ENCODE measurements at regions not wholly inside any gene's neighbourhood (a gene's known extent, or its start where the extent isn't known, plus 50 kb on each side); places are given as distances from the start of the nearest gene placed in this dataset.

- 52% methylated on average over 6 of the region's 13 CpGs; no CpG with 5 or more reads in 1 of the 2 experiments for WGBS, 2 experiments (ENCODE audit: extremely low coverage in 2 of 2, insufficient read length in 1 of 2)
- H3K79me1 ChIP-seq (ENCODE audit: low read depth in 1 of 2, low read length in 2 of 2), result no peaks in the 10 kb centered on the region
- no peak overlapping the region for H4K8ac ChIP-seq (ENCODE audit: low read depth in 2 of 2, low read length in 2 of 2)
- H3K18ac ChIP-seq (ENCODE audit: low read depth, low read length), result no peak overlapping the region
- H3K14ac ChIP-seq (replicated peaks; ENCODE audit: low read depth, low read length), result no peak overlapping the region
- no peak overlapping the region for H2BK20ac ChIP-seq (ENCODE audit: low read depth, low read length)
- H3K4me3 ChIP-seq (ENCODE audit: insufficient read depth, low read depth, low read length), result no peak overlapping the region
- no peak overlapping the region for H2AFZ ChIP-seq (replicated peaks; ENCODE audit: low read length, poor library complexity)
- no peak overlapping the region for H3K27ac ChIP-seq (ENCODE audit: insufficient read depth, low read length)
- in situ Hi-C loops (cut with MboI; ENCODE audit: low sequenced_read_pairs), result no loop called here
- H2BK15ac ChIP-seq (ENCODE audit: low read depth, low read length), result no peak overlapping the region
- no peak overlapping the region for H2BK120ac ChIP-seq (ENCODE audit: low read depth, low read length)
- BruUV-seq (replicated peaks), result no TSS peak
- ChIA-PET POLR2A (ENCODE audit: unreplicated experiment) (no interaction called here), CTCF (no interaction called here)
- no peak overlapping the region for H3K56ac ChIP-seq (ENCODE audit: extremely low read depth, insufficient read depth, low read length)
- no peak overlapping the region for H3K4ac ChIP-seq (ENCODE audit: low read depth, low read length)
- no peak overlapping the region for H2AK5ac ChIP-seq (ENCODE audit: low read depth, low read length)
- no peak overlapping the region for H3K9ac ChIP-seq (ENCODE audit: low read depth, low read length)
- no peak overlapping the region for H2BK5ac ChIP-seq (ENCODE audit: low read depth, low read length, poor library complexity, severe bottlenecking)
- no peak overlapping the region for H4K91ac ChIP-seq (ENCODE audit: insufficient read depth, low read depth, low read length)
- ATAC-seq (ENCODE audit: low read depth) (no peak), DNase-seq (no peak)
- no peaks in the 10 kb centered on the region for H4K20me1 ChIP-seq (ENCODE audit: insufficient read depth, low read length)
- no peak overlapping the region for H3K4me2 ChIP-seq (ENCODE audit: low read depth, low read length)
- dilution Hi-C loops (cut with HindIII; ENCODE audit: low sequenced_read_pairs, unreplicated experiment), result no loop called here
- no peak overlapping the region for H3K23ac ChIP-seq (ENCODE audit: low read depth, low read length)
- no peak overlapping the region for H2AK9ac ChIP-seq (replicated peaks; ENCODE audit: low read depth, low read length, poor library complexity)
- H3K4me1 ChIP-seq (ENCODE audit: control insufficient read depth, insufficient read depth, low read length), result no peaks in the 10 kb centered on the region
- H3K36me3 ChIP-seq (ENCODE audit: control insufficient read depth, insufficient read depth, low read length), result no peaks in the 10 kb centered on the region
- intact Hi-C loops (cut with micrococcal nuclease), result no loop called here
- no peaks in the 10 kb centered on the region for H3K9me3 ChIP-seq (ENCODE audit: control insufficient read depth, insufficient read depth, low read length)
- peaks cover 18% of the 10 kb centered on the region for H3K27me3 ChIP-seq (ENCODE audit: control insufficient read depth, insufficient read depth, low read length)
- H4K5ac ChIP-seq (ENCODE audit: low read depth, low read length), result no peak overlapping the region
- no peaks in the 10 kb centered on the region for H3K9me1 ChIP-seq (ENCODE audit: insufficient read depth, low read length)
- no peak for TF ChIP-seq MXI1 (IDR thresholded peaks at IDR 0.05; ENCODE audit: borderline replicate concordance, low read depth, low read length)
- no peak for TF ChIP-seq RFX5 (IDR thresholded peaks at IDR 0.05; ENCODE audit: low read depth, low read length)
- TF ChIP-seq RCOR1 (IDR thresholded peaks at IDR 0.05; ENCODE audit: insufficient replicate concordance, low read length), result no peak
- no peak for TF ChIP-seq CTCF (conservative IDR thresholded peaks at IDR 0.05; ENCODE audit: low read depth, low read length)
- no peak for TF ChIP-seq MAZ (IDR thresholded peaks at IDR 0.05; ENCODE audit: borderline replicate concordance, low read depth, low read length)
- TF ChIP-seq FOS (IDR thresholded peaks at IDR 0.05; ENCODE audit: low read depth, low read length), result no peak
- no peak for TF ChIP-seq BHLHE40 (IDR thresholded peaks at IDR 0.05; ENCODE audit: low read depth, low read length)
- TF ChIP-seq POLR2A (IDR thresholded peaks at IDR 0.05; ENCODE audit: low read depth, low read length), result no peak
- no peak for TF ChIP-seq ELK1 (IDR thresholded peaks at IDR 0.05; ENCODE audit: borderline replicate concordance, low read depth, low read length)
- no peak for TF ChIP-seq USF2 (IDR thresholded peaks at IDR 0.05; ENCODE audit: low read depth, low read length)
- no peak for TF ChIP-seq MAFK (IDR thresholded peaks at IDR 0.05; ENCODE audit: low read depth, low read length)
- no peak for TF ChIP-seq RAD21 (IDR thresholded peaks at IDR 0.05; ENCODE audit: low read length)
- TF ChIP-seq SMC3 (IDR thresholded peaks at IDR 0.05; ENCODE audit: low read depth, low read length), result no peak
- TF ChIP-seq CHD1 (IDR thresholded peaks at IDR 0.05; ENCODE audit: low read depth, low read length), result no peak
- TF ChIP-seq NFE2L2 (IDR thresholded peaks at IDR 0.05; ENCODE audit: low read depth, low read length), result no peak
- no peak for TF ChIP-seq CEBPB (IDR thresholded peaks at IDR 0.05; ENCODE audit: low read depth, low read length)
Measured at GRCh38 chr5:39979-40583, 51.9 kb upstream of the PLEKHG4B start.

Measured in IMR-90 (cell line).